HepG2 (cell line): ENCODE measurements at regions not wholly inside any gene's neighbourhood (a gene's known extent, or its start where the extent isn't known, plus 50 kb on each side); places are given as distances from the start of the nearest gene placed in this dataset.

Experiments used
- ATAC-seq: fragments of 200-7000 bp; cut with Tn5 transposase; 3 replicates; pipeline ENCODE4 v1.9.1; 2020; ENCODE audit warnings: mild to moderate bottlenecking, moderate library complexity
- BruUV-seq: library from RNA; stranded (reverse); fragments of 400-500 nt; replicated peaks from 2 replicates; lab custom pipeline; 2021; lab: Mats Ljungman, UMichigan
- CTCF ChIA-PET: fragments of 300-600 bp; formaldehyde crosslinking; extraction: SDS; loops from one replicate; lab custom pipeline; 2021; ENCODE audit warnings: low total read pairs, inconsistent platforms, low intra/inter-chr PET ratio; lab: Yijun Ruan, JAX
- POLR2A ChIA-PET: fragments of 350-600 bp; sonication (Branson Sonifier 250); formaldehyde crosslinking; loops from one replicate; lab custom pipeline; 2020; ENCODE audit warnings: antibody characterized with exemption, inconsistent platforms; lab: Yijun Ruan, JAX
- DNase-seq: peaks from one replicate; pipeline ENCODE4 v3.0.0-alpha.2; 2015; ENCODE audit warnings: low spot score
- FAIRE-seq: peaks from 3 replicates; lab custom pipeline; 2011; peaks lifted over from hg19 to GRCh38; lab: Jason Lieb, UNC
- H2AFZ ChIP-seq: one replicate; pipeline ENCODE4 v1.6.1; 2011; ENCODE audit warnings: low read length, inconsistent platforms
- H3K27ac ChIP-seq: fragments of 300-600 bp; 3 replicates; pipeline ENCODE4 v1.8.0; 2011; ENCODE audit warnings: mixed run types, mild to moderate bottlenecking, mixed read lengths, low read length, inconsistent platforms; ENCODE audit not compliant: insufficient read depth; ENCODE audit errors: extremely low read length
- H3K27me3 ChIP-seq, 2 experiments: fragments of 200-600 bp in 1 of 2; 2 replicates in 1 of 2; 3 replicates in 1 of 2; pipeline versions ENCODE4 v1.6.0 to v1.8.0; 2011; ENCODE audit warnings: low read length in 2 of 2, mild to moderate bottlenecking in 2 of 2, moderate library complexity in 2 of 2, inconsistent platforms in 1 of 2; ENCODE audit not compliant: insufficient read depth in 2 of 2, control insufficient read depth in 1 of 2
- H3K36me3 ChIP-seq, 2 experiments: fragments of 200-600 bp in 1 of 2; replicated peaks in 1 of 2; 2 replicates in 1 of 2; 3 replicates in 1 of 2; pipeline versions ENCODE4 v1.5.1 to v1.8.0; 2011; ENCODE audit warnings: low read length in 2 of 2, inconsistent platforms in 1 of 2; ENCODE audit not compliant: insufficient read depth in 2 of 2, control insufficient read depth in 1 of 2
- H3K4me1 ChIP-seq: 2 replicates; pipeline ENCODE4 v1.5.1; 2012; ENCODE audit warnings: low read length, inconsistent platforms; ENCODE audit not compliant: insufficient read depth
- H3K4me2 ChIP-seq: 2 replicates; pipeline ENCODE4 v1.6.0; 2011; ENCODE audit warnings: low read depth, low read length, inconsistent platforms
- H3K4me3 ChIP-seq, 3 experiments: fragments of 200-600 bp in 1 of 3; sonication (generic), shearing (Covaris generic) in 1 of 3; replicated peaks in 1 of 3; 2 replicates each; pipeline ENCODE4 v1.5.1; 2011 to 2016; ENCODE audit warnings: low read length in 3 of 3, inconsistent platforms in 2 of 3, low read depth in 2 of 3, mild to moderate bottlenecking in 2 of 3, control low read depth in 1 of 3, mixed read lengths in 1 of 3; ENCODE audit not compliant: insufficient read depth in 1 of 3
- H3K79me2 ChIP-seq: one replicate; pipeline ENCODE4 v1.6.1; 2011; ENCODE audit warnings: low read length, inconsistent platforms; ENCODE audit not compliant: insufficient read depth
- H3K9ac ChIP-seq: 2 replicates; pipeline ENCODE4 v1.6.0; 2011; ENCODE audit warnings: mild to moderate bottlenecking, low read depth, low read length, inconsistent platforms; ENCODE audit not compliant: insufficient read depth
- H3K9me3 ChIP-seq: 2 replicates; pipeline ENCODE4 v1.5.1; 2012; ENCODE audit warnings: mild to moderate bottlenecking, low read length
- H4K20me1 ChIP-seq: 2 replicates; pipeline ENCODE4 v1.6.0; 2011; ENCODE audit warnings: inconsistent platforms, mild to moderate bottlenecking, low read length, moderate library complexity; ENCODE audit not compliant: insufficient read depth
- ISL2 ChIP-seq: sonication (generic); formaldehyde crosslinking; IDR thresholded peaks from 2 replicates; pipeline ENCODE4 v1.5.0; 2020; ENCODE audit warnings: missing genetic modification reagents
- KDM5B ChIP-seq: sonication (generic); formaldehyde crosslinking; IDR thresholded peaks from 2 replicates; pipeline ENCODE4 v1.4.0; 2020; ENCODE audit warnings: missing genetic modification reagents, mild to moderate bottlenecking, borderline replicate concordance
- RCOR2 ChIP-seq: IDR thresholded peaks from 2 replicates; pipeline ENCODE4 v1.6.1; 2016; ENCODE audit warnings: missing biosample characterization, missing genetic modification reagents
- SALL1 ChIP-seq: sonication (generic); formaldehyde crosslinking; IDR thresholded peaks from 2 replicates; pipeline ENCODE4 v1.8.0; 2022; ENCODE audit warnings: mild to moderate bottlenecking, missing genetic modification reagents
- YEATS4 ChIP-seq: sonication (generic); formaldehyde crosslinking; IDR thresholded peaks from 2 replicates; pipeline ENCODE4 v1.4.0; 2020; ENCODE audit warnings: missing genetic modification reagents, borderline replicate concordance
- ZFP41 ChIP-seq: sonication (generic); formaldehyde crosslinking; IDR thresholded peaks from 2 replicates; pipeline ENCODE4 v1.4.0; 2020; ENCODE audit warnings: mild to moderate bottlenecking, missing genetic modification reagents, borderline replicate concordance
- ZFP62 ChIP-seq: sonication (generic); formaldehyde crosslinking; IDR thresholded peaks from 2 replicates; pipeline ENCODE4 v1.4.0; 2020; ENCODE audit warnings: missing genetic modification reagents
- ZFP90 ChIP-seq: sonication (generic); formaldehyde crosslinking; IDR thresholded peaks from 2 replicates; pipeline ENCODE4 v1.8.0; 2022; ENCODE audit warnings: missing genetic modification reagents, mild to moderate bottlenecking, inconsistent platforms, borderline replicate concordance
- ZNF224 ChIP-seq: sonication (generic); formaldehyde crosslinking; IDR thresholded peaks from 2 replicates; pipeline ENCODE4 v1.5.0; 2020; ENCODE audit warnings: mild to moderate bottlenecking, missing genetic modification reagents
- ZNF343 ChIP-seq: sonication (generic); formaldehyde crosslinking; IDR thresholded peaks from 2 replicates; pipeline ENCODE4 v1.4.0; 2020; ENCODE audit warnings: mild to moderate bottlenecking, missing genetic modification reagents
- ZNF451 ChIP-seq: sonication (generic); formaldehyde crosslinking; IDR thresholded peaks from 2 replicates; pipeline ENCODE4 v1.5.0; 2020; ENCODE audit warnings: mild to moderate bottlenecking, missing genetic modification reagents
- ZNF558 ChIP-seq: sonication (generic); formaldehyde crosslinking; IDR thresholded peaks from 2 replicates; pipeline ENCODE4 v1.9.0; 2022; ENCODE audit warnings: mild to moderate bottlenecking, missing genetic modification reagents, borderline replicate concordance
- ZNF746 ChIP-seq: sonication (generic); formaldehyde crosslinking; IDR thresholded peaks from 2 replicates; pipeline ENCODE4 v1.8.0; 2022; ENCODE audit warnings: mild to moderate bottlenecking, missing genetic modification reagents
- ZNF781 ChIP-seq: sonication (generic); formaldehyde crosslinking; IDR thresholded peaks from 2 replicates; pipeline ENCODE4 v1.5.1; 2020; ENCODE audit warnings: borderline replicate concordance, mild to moderate bottlenecking, missing genetic modification reagents; ENCODE audit errors: not compliant biosample characterization
- ZNF790 ChIP-seq: sonication (generic); formaldehyde crosslinking; IDR thresholded peaks from 2 replicates; pipeline ENCODE4 v1.8.0; 2022; ENCODE audit warnings: missing genetic modification reagents, mild to moderate bottlenecking, borderline replicate concordance
- WGBS: methylation state at CpG from one replicate; pipeline ENCODE4 v1.1.6; 2017; ENCODE audit warnings: low lambda C conversion rate; 5-methylcytosine and 5-hydroxymethylcytosine counted together
- in situ Hi-C: cut with HindIII; loops from 2 replicates; pipeline ENCODE4 v1.10.0; 2017; ENCODE audit warnings: low pct_unique_long_range_greater_than_20kb; ENCODE audit not compliant: extremely low pct_ligation_motif_present
- intact Hi-C: fragments of 100-400 bp; cut with micrococcal nuclease; formaldehyde crosslinking; loops from one replicate; pipeline ENCODE4 v1.10.0; 2022; ENCODE audit not compliant: unreplicated experiment
- TF ChIP-seq, protein P1 (sequence below): sonication (generic); formaldehyde crosslinking; IDR thresholded peaks from 2 replicates; pipeline ENCODE4 v1.8.1; 2023; ENCODE audit warnings: missing genetic modification reagents, inconsistent platforms, borderline replicate concordance
- TF ChIP-seq, protein P2 (sequence below): sonication (generic); formaldehyde crosslinking; IDR thresholded peaks from 2 replicates; pipeline ENCODE4 v1.9.0; 2021; ENCODE audit warnings: missing genetic modification reagents, borderline replicate concordance
- TF ChIP-seq, protein P3 (sequence below): sonication (generic); formaldehyde crosslinking; IDR thresholded peaks from 2 replicates; pipeline ENCODE4 v1.4.0; 2020; ENCODE audit warnings: missing genetic modification reagents

DNA sequence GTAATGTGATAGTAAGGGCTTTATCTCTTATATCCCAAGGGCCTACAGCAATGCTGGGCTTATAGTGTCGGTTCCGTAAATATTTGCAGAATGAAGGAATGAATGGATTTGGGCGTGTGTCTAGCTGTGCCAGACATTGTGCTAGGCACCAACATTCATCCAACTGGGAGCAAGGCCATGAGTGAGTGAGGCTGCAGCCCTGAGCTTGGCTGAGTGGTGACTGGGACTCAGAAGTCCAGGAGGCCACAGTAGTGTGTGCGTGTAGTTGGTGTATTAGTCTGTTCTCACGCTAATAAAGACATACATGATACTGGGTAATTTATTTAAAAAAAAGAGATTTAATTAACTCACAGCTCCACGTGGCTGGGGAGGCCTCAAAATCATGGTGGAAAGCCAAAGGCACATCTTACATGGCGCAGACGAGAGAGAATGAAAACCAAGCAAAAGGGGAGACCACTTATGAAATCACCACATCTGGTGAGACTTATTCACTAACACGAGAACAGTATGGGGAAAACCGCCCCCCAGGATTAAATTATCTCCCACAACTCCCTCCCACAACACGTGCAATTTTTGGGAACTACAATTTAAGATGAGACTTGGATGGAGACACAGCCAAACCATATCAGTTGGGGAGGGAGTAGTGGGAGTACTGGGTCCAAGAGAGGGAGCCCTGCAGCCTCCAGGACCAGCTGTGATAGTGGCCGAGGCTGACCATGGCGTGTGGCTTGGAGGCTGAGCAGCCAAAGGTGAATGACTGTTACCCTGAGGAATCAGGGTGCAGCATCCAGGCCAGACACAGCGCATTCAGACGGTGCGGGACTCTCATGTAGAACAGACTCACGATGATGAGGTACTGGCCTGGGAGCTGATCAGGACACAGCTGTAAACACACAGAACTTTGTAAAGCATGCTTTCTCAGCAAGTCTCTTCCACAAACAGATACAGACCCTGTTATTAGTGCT lies 104.6 kb downstream of the TEX26 start:
- in situ Hi-C loops, result no loop called here
- intact Hi-C loops, result no loop called here
- Histone ChIP-seq H3K27ac (no peak overlapping the region), H3K79me2 (no peaks in the 10 kb centered on the region), H4K20me1 (no peaks in the 10 kb centered on the region), H3K4me2 (no peak overlapping the region), H3K27me3 (peaks cover 0 to 6% of the 10 kb centered on the region in 2 experiments; a peak in 2 of 5 replicates), H2AFZ (no peak overlapping the region), H3K9ac (no peak overlapping the region), H3K36me3 (no peaks in the 10 kb centered on the region), H3K9me3 (no peaks in the 10 kb centered on the region), H3K4me1 (no peaks in the 10 kb centered on the region), H3K4me3 (no peak overlapping the region)
- ATAC-seq, result no peak
- FAIRE-seq, result no peak
- no peak for DNase-seq
- ChIA-PET POLR2A (no interaction called here), CTCF (no interaction called here)
- BruUV-seq, result no TSS peak
- 58% methylated on average over 15 of the region's 17 CpGs for WGBS
- TF ChIP-seq YEATS4 (CRISPR knock-in tag) (no peak), ZNF224 (CRISPR knock-in tag) (no peak), ZNF746 (no peak), ZNF343 (CRISPR knock-in tag) (no peak), ZNF781 (CRISPR knock-in tag) (no peak), ZNF790 (CRISPR knock-in tag) (no peak), ZFP62 (CRISPR knock-in tag) (no peak), ZNF451 (CRISPR knock-in tag) (no peak), SALL1 (no peak), ISL2 (CRISPR knock-in tag) (no peak), ZNF558 (no peak), KDM5B (CRISPR knock-in tag) (no peak), ZFP90 (no peak), RCOR2 (CRISPR knock-in tag) (no peak), ZFP41 (no peak)
- TF ChIP-seq, protein P1, sequence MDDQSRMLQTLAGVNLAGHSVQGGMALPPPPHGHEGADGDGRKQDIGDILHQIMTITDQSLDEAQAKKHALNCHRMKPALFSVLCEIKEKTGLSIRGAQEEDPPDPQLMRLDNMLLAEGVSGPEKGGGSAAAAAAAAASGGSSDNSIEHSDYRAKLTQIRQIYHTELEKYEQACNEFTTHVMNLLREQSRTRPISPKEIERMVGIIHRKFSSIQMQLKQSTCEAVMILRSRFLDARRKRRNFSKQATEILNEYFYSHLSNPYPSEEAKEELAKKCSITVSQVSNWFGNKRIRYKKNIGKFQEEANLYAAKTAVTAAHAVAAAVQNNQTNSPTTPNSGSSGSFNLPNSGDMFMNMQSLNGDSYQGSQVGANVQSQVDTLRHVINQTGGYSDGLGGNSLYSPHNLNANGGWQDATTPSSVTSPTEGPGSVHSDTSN (CRISPR knock-in tag), result no peak
- TF ChIP-seq, protein P2, sequence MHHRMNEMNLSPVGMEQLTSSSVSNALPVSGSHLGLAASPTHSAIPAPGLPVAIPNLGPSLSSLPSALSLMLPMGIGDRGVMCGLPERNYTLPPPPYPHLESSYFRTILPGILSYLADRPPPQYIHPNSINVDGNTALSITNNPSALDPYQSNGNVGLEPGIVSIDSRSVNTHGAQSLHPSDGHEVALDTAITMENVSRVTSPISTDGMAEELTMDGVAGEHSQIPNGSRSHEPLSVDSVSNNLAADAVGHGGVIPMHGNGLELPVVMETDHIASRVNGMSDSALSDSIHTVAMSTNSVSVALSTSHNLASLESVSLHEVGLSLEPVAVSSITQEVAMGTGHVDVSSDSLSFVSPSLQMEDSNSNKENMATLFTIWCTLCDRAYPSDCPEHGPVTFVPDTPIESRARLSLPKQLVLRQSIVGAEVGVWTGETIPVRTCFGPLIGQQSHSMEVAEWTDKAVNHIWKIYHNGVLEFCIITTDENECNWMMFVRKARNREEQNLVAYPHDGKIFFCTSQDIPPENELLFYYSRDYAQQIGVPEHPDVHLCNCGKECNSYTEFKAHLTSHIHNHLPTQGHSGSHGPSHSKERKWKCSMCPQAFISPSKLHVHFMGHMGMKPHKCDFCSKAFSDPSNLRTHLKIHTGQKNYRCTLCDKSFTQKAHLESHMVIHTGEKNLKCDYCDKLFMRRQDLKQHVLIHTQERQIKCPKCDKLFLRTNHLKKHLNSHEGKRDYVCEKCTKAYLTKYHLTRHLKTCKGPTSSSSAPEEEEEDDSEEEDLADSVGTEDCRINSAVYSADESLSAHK, result no peak
- TF ChIP-seq, protein P3, sequence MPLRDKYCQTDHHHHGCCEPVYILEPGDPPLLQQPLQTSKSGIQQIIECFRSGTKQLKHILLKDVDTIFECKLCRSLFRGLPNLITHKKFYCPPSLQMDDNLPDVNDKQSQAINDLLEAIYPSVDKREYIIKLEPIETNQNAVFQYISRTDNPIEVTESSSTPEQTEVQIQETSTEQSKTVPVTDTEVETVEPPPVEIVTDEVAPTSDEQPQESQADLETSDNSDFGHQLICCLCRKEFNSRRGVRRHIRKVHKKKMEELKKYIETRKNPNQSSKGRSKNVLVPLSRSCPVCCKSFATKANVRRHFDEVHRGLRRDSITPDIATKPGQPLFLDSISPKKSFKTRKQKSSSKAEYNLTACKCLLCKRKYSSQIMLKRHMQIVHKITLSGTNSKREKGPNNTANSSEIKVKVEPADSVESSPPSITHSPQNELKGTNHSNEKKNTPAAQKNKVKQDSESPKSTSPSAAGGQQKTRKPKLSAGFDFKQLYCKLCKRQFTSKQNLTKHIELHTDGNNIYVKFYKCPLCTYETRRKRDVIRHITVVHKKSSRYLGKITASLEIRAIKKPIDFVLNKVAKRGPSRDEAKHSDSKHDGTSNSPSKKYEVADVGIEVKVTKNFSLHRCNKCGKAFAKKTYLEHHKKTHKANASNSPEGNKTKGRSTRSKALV (CRISPR knock-in tag), result no peak
